H1 (cell line): ENCODE measurements at regions not wholly inside any gene's neighbourhood (a gene's known extent, or its start where the extent isn't known, plus 50 kb on each side); places are given as distances from the start of the nearest gene placed in this dataset.

Source experiments
- CTCF ChIA-PET: fragments of 300-600 bp; sonication (Branson Sonifier 250); formaldehyde crosslinking; loops from one replicate; lab custom pipeline; 2021; ENCODE audit not compliant: partially characterized antibody; lab: Charles Lee
- POLR2A ChIA-PET: fragments of 300-600 bp; sonication (Branson Sonifier 250); formaldehyde crosslinking; loops from one replicate; lab custom pipeline; 2021; ENCODE audit warnings: inconsistent platforms; ENCODE audit not compliant: partially characterized antibody; lab: Charles Lee
- DNase-seq, 2 experiments: peaks; one replicate each; pipeline versions ENCODE4 v3.0.0 to v3.0.0-alpha.2; 2010 to 2022; ENCODE audit warnings: low spot score in 2 of 2, low read depth in 1 of 2, mixed read lengths in 1 of 2
- FAIRE-seq: peaks from 2 replicates; lab custom pipeline; 2011; peaks lifted over from hg19 to GRCh38; lab: Jason Lieb, UNC
- H2AFZ ChIP-seq: 2 replicates; pipeline ENCODE4 v1.8.1; 2012; ENCODE audit warnings: low read length, inconsistent platforms
- H2AK5ac ChIP-seq: 2 replicates; pipeline ENCODE4 v1.6.1; 2013; ENCODE audit warnings: low read depth, low read length
- H2BK120ac ChIP-seq: replicated peaks from 2 replicates; pipeline ENCODE3; 2013; ENCODE audit warnings: low read depth, low read length, inconsistent platforms
- H2BK12ac ChIP-seq: 2 replicates; pipeline ENCODE4 v1.6.1; 2013; ENCODE audit warnings: low read depth, low read length
- H2BK15ac ChIP-seq: 2 replicates; pipeline ENCODE4 v1.6.1; 2013; ENCODE audit warnings: low read length
- H2BK20ac ChIP-seq: 2 replicates; pipeline ENCODE4 v1.6.1; 2013; ENCODE audit warnings: low read length
- H2BK5ac ChIP-seq: 2 replicates; pipeline ENCODE4 v1.6.1; 2013; ENCODE audit warnings: low read depth, low read length
- H3K14ac ChIP-seq: 2 replicates; pipeline ENCODE4 v1.6.1; 2013; ENCODE audit warnings: inconsistent platforms; ENCODE audit not compliant: insufficient read length
- H3K18ac ChIP-seq: 2 replicates; pipeline ENCODE4 v1.6.1; 2013; ENCODE audit warnings: low read length; ENCODE audit errors: extremely low read depth
- H3K23ac ChIP-seq: 2 replicates; pipeline ENCODE4 v1.6.1; 2013; ENCODE audit warnings: inconsistent platforms; ENCODE audit not compliant: insufficient read length
- H3K23me2 ChIP-seq: 2 replicates; pipeline ENCODE4 v1.6.1; 2013; ENCODE audit warnings: low read depth, low read length
- H3K27ac ChIP-seq: 2 replicates; pipeline ENCODE4 v1.6.1; 2011; ENCODE audit warnings: low read depth, low read length, inconsistent platforms
- H3K27me3 ChIP-seq, 4 experiments: replicated peaks in 1 of 4; 1 replicate in 1 of 4; 2 replicates in 3 of 4; pipeline versions ENCODE4 v1.6.1 to v1.8.1; 2011 to 2013; ENCODE audit warnings: low read length in 3 of 4, mild to moderate bottlenecking in 3 of 4, inconsistent platforms in 2 of 4, mixed read lengths in 2 of 4, moderate library complexity in 1 of 4; ENCODE audit not compliant: control insufficient read depth in 3 of 4, insufficient read depth in 3 of 4; ENCODE audit errors: extremely low read depth in 1 of 4
- H3K36me3 ChIP-seq, 4 experiments: 2 replicates each; pipeline versions ENCODE4 v1.6.1 to v1.8.1; 2011 to 2013; ENCODE audit warnings: mild to moderate bottlenecking in 4 of 4, low read length in 3 of 4, moderate library complexity in 2 of 4, control low read depth in 1 of 4, inconsistent platforms in 1 of 4; ENCODE audit not compliant: insufficient read depth in 4 of 4, control insufficient read depth in 2 of 4
- H3K4ac ChIP-seq: replicated peaks from 2 replicates; pipeline ENCODE3; 2013; ENCODE audit warnings: low read length, low read depth, mixed read lengths, inconsistent platforms; ENCODE audit not compliant: insufficient read length
- H3K4me1 ChIP-seq, 4 experiments: replicated peaks in 1 of 4; 1 replicate in 1 of 4; 2 replicates in 3 of 4; pipeline versions ENCODE4 v1.6.1 to v1.8.1; 2011 to 2013; ENCODE audit warnings: low read length in 3 of 4, inconsistent platforms in 2 of 4, mixed read lengths in 1 of 4; ENCODE audit not compliant: insufficient read depth in 4 of 4, control insufficient read depth in 3 of 4
- H3K4me2 ChIP-seq, 2 experiments: 2 replicates each; pipeline versions ENCODE4 v1.6.1 to v1.8.1; 2011 to 2013; ENCODE audit warnings: low read depth in 2 of 2, low read length in 2 of 2, control low read depth in 1 of 2, inconsistent platforms in 1 of 2, mild to moderate bottlenecking in 1 of 2; ENCODE audit not compliant: insufficient read depth in 1 of 2
- H3K4me3 ChIP-seq, 4 experiments: fragments of 200-600, 300-600 bp in 1 of 4; sonication (generic), shearing (Covaris generic), sonication (Bioruptor Twin) in 1 of 4; 2 replicates each; pipeline versions ENCODE4 v1.5.1 to v1.8.1; 2011 to 2016; ENCODE audit warnings: low read length in 4 of 4, low read depth in 3 of 4, control low read depth in 2 of 4, inconsistent platforms in 2 of 4, mild to moderate bottlenecking in 2 of 4, mixed read lengths in 1 of 4, moderate library complexity in 1 of 4; ENCODE audit not compliant: insufficient read depth in 2 of 4; ENCODE audit errors: extremely low read depth in 1 of 4
- H3K56ac ChIP-seq: replicated peaks from 2 replicates; pipeline ENCODE3; 2013; ENCODE audit warnings: low read depth, mild to moderate bottlenecking, mixed read lengths, low read length, inconsistent platforms; ENCODE audit not compliant: insufficient read length
- H3K79me1 ChIP-seq: 2 replicates; pipeline ENCODE4 v1.6.1; 2013; ENCODE audit warnings: low read depth, low read length, control low read depth
- H3K79me2 ChIP-seq, 2 experiments: 2 replicates each; pipeline versions ENCODE4 v1.6.1 to v1.8.1; 2012 to 2013; ENCODE audit warnings: low read length in 2 of 2, mild to moderate bottlenecking in 2 of 2, inconsistent platforms in 1 of 2; ENCODE audit not compliant: insufficient read depth in 2 of 2, control insufficient read depth in 1 of 2
- H3K9ac ChIP-seq, 4 experiments: replicated peaks in 1 of 4; 1 replicate in 1 of 4; 2 replicates in 3 of 4; pipeline versions ENCODE4 v1.6.1 to v1.8.1; 2011 to 2013; ENCODE audit warnings: low read depth in 3 of 4, low read length in 3 of 4, control low read depth in 2 of 4, mild to moderate bottlenecking in 2 of 4, moderate library complexity in 2 of 4, inconsistent platforms in 1 of 4; ENCODE audit errors: extremely low read depth in 1 of 4
- H3K9me3 ChIP-seq, 2 experiments: 2 replicates each; pipeline versions ENCODE4 v1.6.1 to v1.8.1; 2012 to 2013; ENCODE audit warnings: mild to moderate bottlenecking in 2 of 2, moderate library complexity in 2 of 2, control low read depth in 1 of 2, inconsistent platforms in 1 of 2, low read depth in 1 of 2, low read length in 1 of 2, mixed read lengths in 1 of 2; ENCODE audit not compliant: insufficient read depth in 2 of 2
- H4K20me1 ChIP-seq, 2 experiments: replicated peaks in 1 of 2; 2 replicates each; pipeline versions ENCODE3 to v1.8.1; 2011 to 2013; ENCODE audit warnings: inconsistent platforms in 2 of 2, low read length in 2 of 2, mild to moderate bottlenecking in 1 of 2; ENCODE audit not compliant: insufficient read depth in 2 of 2, control insufficient read depth in 1 of 2
- H4K5ac ChIP-seq: 2 replicates; pipeline ENCODE4 v1.6.1; 2013; ENCODE audit warnings: low read length, low read depth, mixed read lengths, inconsistent platforms; ENCODE audit not compliant: insufficient read length
- H4K8ac ChIP-seq: 2 replicates; pipeline ENCODE4 v1.8.0; 2013; ENCODE audit warnings: mild to moderate bottlenecking, moderate library complexity, low read length, inconsistent platforms; ENCODE audit not compliant: insufficient read depth; ENCODE audit errors: extremely low read depth
- H4K91ac ChIP-seq: replicated peaks from 2 replicates; pipeline ENCODE3; 2013; ENCODE audit warnings: low read length, mixed read lengths, inconsistent platforms; ENCODE audit not compliant: insufficient read length
- CEBPB ChIP-seq: IDR thresholded peaks from 2 replicates; pipeline ENCODE4 v1.6.1; 2012; ENCODE audit warnings: low read depth, low read length
- CHD2 ChIP-seq: IDR thresholded peaks from 2 replicates; pipeline ENCODE4 v1.6.1; 2012; ENCODE audit warnings: low read length, improper control_type of control experiment
- EP300 ChIP-seq, 2 experiments: IDR thresholded peaks; 1 replicate in 1 of 2; 2 replicates in 1 of 2; pipeline ENCODE4 v1.6.1; 2011 to 2012; ENCODE audit warnings: low read depth in 2 of 2, low read length in 2 of 2, mild to moderate bottlenecking in 2 of 2, borderline replicate concordance in 1 of 2, inconsistent platforms in 1 of 2, moderate library complexity in 1 of 2
- FOSL1 ChIP-seq: IDR thresholded peaks from 2 replicates; pipeline ENCODE4 v1.6.1; 2011; ENCODE audit warnings: mild to moderate bottlenecking, low read depth, low read length, moderate library complexity; ENCODE audit not compliant: insufficient read depth
- JUN ChIP-seq: IDR thresholded peaks from 2 replicates; pipeline ENCODE4 v1.6.1; 2011; ENCODE audit warnings: low read depth, mild to moderate bottlenecking, improper control_type of control experiment, low read length
- KDM1A ChIP-seq: fragments of 200-600, 300-600 bp; sonication (generic); IDR thresholded peaks from 2 replicates; pipeline ENCODE4 v1.7.1; 2016; ENCODE audit warnings: mild to moderate bottlenecking, low read length, borderline replicate concordance
- KDM4A ChIP-seq: IDR thresholded peaks from one replicate; pipeline ENCODE4 v1.7.1; 2012; ENCODE audit warnings: low read depth, mild to moderate bottlenecking, moderate library complexity, low read length, inconsistent platforms; ENCODE audit not compliant: severe bottlenecking
- NRF1 ChIP-seq: IDR thresholded peaks from 2 replicates; pipeline ENCODE4 v1.6.1; 2011; ENCODE audit warnings: mild to moderate bottlenecking, low read depth, low read length, improper control_type of control experiment
- POLR2A ChIP-seq, 2 experiments: IDR thresholded peaks; 1 replicate in 1 of 2; 2 replicates in 1 of 2; pipeline ENCODE4 v1.6.1; 2011; ENCODE audit warnings: low read depth in 2 of 2, low read length in 2 of 2, mild to moderate bottlenecking in 2 of 2; ENCODE audit errors: control extremely low read depth in 1 of 2
- RBBP5 ChIP-seq: IDR thresholded peaks from 2 replicates; pipeline ENCODE4 v1.7.1; 2012; ENCODE audit warnings: low read depth, mild to moderate bottlenecking, inconsistent platforms, low read length, moderate library complexity, borderline replicate concordance
- RXRA ChIP-seq: IDR thresholded peaks from 2 replicates; pipeline ENCODE4 v1.6.1; 2011; ENCODE audit warnings: low read depth, mild to moderate bottlenecking, low read length, moderate library complexity; ENCODE audit not compliant: insufficient read depth
- SAP30 ChIP-seq: fragments of 300-600 bp; sonication (generic); IDR thresholded peaks from 2 replicates; pipeline ENCODE4 v1.7.1; 2012; ENCODE audit warnings: low read length, moderate library complexity, mild to moderate bottlenecking, inconsistent platforms; ENCODE audit not compliant: insufficient read depth, insufficient replicate concordance
- SIX5 ChIP-seq: IDR thresholded peaks from 2 replicates; pipeline ENCODE4 v1.6.1; 2011; ENCODE audit warnings: mild to moderate bottlenecking, low read depth, low read length
- WGBS, 2 experiments: shearing (Covaris generic) in 1 of 2; methylation state at CpG; one replicate each; pipeline versions ENCODE4 v1.1.6 to v1.1.7; 2013 to 2015; ENCODE audit warnings: low lambda C conversion rate in 2 of 2, mixed read lengths in 2 of 2, inconsistent platforms in 1 of 2, low coverage in 1 of 2, missing lambda C conversion rate in 1 of 2; ENCODE audit not compliant: insufficient replicate concordance in 2 of 2, insufficient coverage in 1 of 2, insufficient read length in 1 of 2; ENCODE audit errors: extremely low coverage in 1 of 2, missing lambda C conversion rate in 1 of 2; 5-methylcytosine and 5-hydroxymethylcytosine counted together

- Histone ChIP-seq H2AK5ac (no peak overlapping the region), H3K4me3 (no peak overlapping the region), H3K4me2 (no peak overlapping the region), H2BK12ac (no peak overlapping the region), H3K79me2 (no peaks in the 10 kb centered on the region), H3K4ac (no peak overlapping the region), H3K18ac (no peak overlapping the region), H4K5ac (no peak overlapping the region), H3K23ac (no peak overlapping the region), H2BK5ac (no peak overlapping the region), H3K9ac (no peak overlapping the region), H4K20me1 (no peaks in the 10 kb centered on the region), H3K36me3 (no peaks in the 10 kb centered on the region), H4K8ac (no peak overlapping the region), H3K4me1 (no peaks in the 10 kb centered on the region), H3K9me3 (no peaks in the 10 kb centered on the region), H3K56ac (no peak overlapping the region), H4K91ac (no peak overlapping the region), H3K27ac (no peak overlapping the region), H3K27me3 (no peaks in the 10 kb centered on the region), H3K14ac (no peak overlapping the region), H2BK15ac (no peak overlapping the region), H2AFZ (no peak overlapping the region), H3K23me2 (no peaks in the 10 kb centered on the region), H3K79me1 (no peaks in the 10 kb centered on the region), H2BK120ac (no peak overlapping the region), H2BK20ac (no peak overlapping the region)
- POLR2A ChIA-PET: interaction anchor here (1.8 kb wide), 1 partner anchor 11 kb away, joined by 6 read pairs; no protein-coding TSS in a partner anchor
- DNase-seq (no peak), FAIRE-seq (no peak)
- CTCF ChIA-PET: no interaction called here
- 92% methylated on average over 6 of the region's 6 CpGs; no CpG with 5 or more reads in 1 of the 2 experiments for WGBS, 2 experiments
- TF ChIP-seq POLR2A (IDR thresholded peaks at IDR 0.05; ENCODE audit: control extremely low read depth in 1 of 2, low read depth in 2 of 2, low read length in 2 of 2) (no peak), RBBP5 (no peak), JUN (no peak), RXRA (no peak), NRF1 (no peak), EP300 (IDR thresholded peaks at IDR 0.05; ENCODE audit: borderline replicate concordance in 1 of 2, low read depth in 2 of 2, low read length in 2 of 2) (no peak), CHD2 (no peak), SAP30 (no peak), KDM4A (no peak), CEBPB (no peak), FOSL1 (no peak), KDM1A (no peak), SIX5 (no peak)
These were observed 288.2 kb upstream of the CHST9 start for GRCh38 chr18:27473318-27473717.
